H1 (cell line): ENCODE measurements at regions not wholly inside any gene's neighbourhood (a gene's known extent, or its start where the extent isn't known, plus 50 kb on each side); places are given as distances from the start of the nearest gene placed in this dataset.
A peak's percentile ranks its signal among the peaks of the same experiment; 100 is the strongest.

Experiments
- CTCF ChIA-PET: fragments of 300-600 bp; sonication (Branson Sonifier 250); formaldehyde crosslinking; loops from one replicate; lab custom pipeline; 2021; ENCODE audit not compliant: partially characterized antibody; lab: Charles Lee
- POLR2A ChIA-PET: fragments of 300-600 bp; sonication (Branson Sonifier 250); formaldehyde crosslinking; loops from one replicate; lab custom pipeline; 2021; ENCODE audit warnings: inconsistent platforms; ENCODE audit not compliant: partially characterized antibody; lab: Charles Lee
- DNase-seq, 2 experiments: peaks; one replicate each; pipeline versions ENCODE4 v3.0.0 to v3.0.0-alpha.2; 2010 to 2022; ENCODE audit warnings: low spot score in 2 of 2, low read depth in 1 of 2, mixed read lengths in 1 of 2
- FAIRE-seq: peaks from 2 replicates; lab custom pipeline; 2011; peaks lifted over from hg19 to GRCh38; lab: Jason Lieb, UNC
- H2AFZ ChIP-seq: 2 replicates; pipeline ENCODE4 v1.8.1; 2012; ENCODE audit warnings: low read length, inconsistent platforms
- H2AK5ac ChIP-seq: 2 replicates; pipeline ENCODE4 v1.6.1; 2013; ENCODE audit warnings: low read depth, low read length
- H2BK120ac ChIP-seq: replicated peaks from 2 replicates; pipeline ENCODE3; 2013; ENCODE audit warnings: low read depth, low read length, inconsistent platforms
- H2BK12ac ChIP-seq: 2 replicates; pipeline ENCODE4 v1.6.1; 2013; ENCODE audit warnings: low read depth, low read length
- H2BK15ac ChIP-seq: 2 replicates; pipeline ENCODE4 v1.6.1; 2013; ENCODE audit warnings: low read length
- H2BK20ac ChIP-seq: 2 replicates; pipeline ENCODE4 v1.6.1; 2013; ENCODE audit warnings: low read length
- H2BK5ac ChIP-seq: 2 replicates; pipeline ENCODE4 v1.6.1; 2013; ENCODE audit warnings: low read depth, low read length
- H3K14ac ChIP-seq: 2 replicates; pipeline ENCODE4 v1.6.1; 2013; ENCODE audit warnings: inconsistent platforms; ENCODE audit not compliant: insufficient read length
- H3K18ac ChIP-seq: 2 replicates; pipeline ENCODE4 v1.6.1; 2013; ENCODE audit warnings: low read length; ENCODE audit errors: extremely low read depth
- H3K23ac ChIP-seq: 2 replicates; pipeline ENCODE4 v1.6.1; 2013; ENCODE audit warnings: inconsistent platforms; ENCODE audit not compliant: insufficient read length
- H3K23me2 ChIP-seq: 2 replicates; pipeline ENCODE4 v1.6.1; 2013; ENCODE audit warnings: low read depth, low read length
- H3K27ac ChIP-seq: 2 replicates; pipeline ENCODE4 v1.6.1; 2011; ENCODE audit warnings: low read depth, low read length, inconsistent platforms
- H3K27me3 ChIP-seq, 4 experiments: replicated peaks in 1 of 4; 1 replicate in 1 of 4; 2 replicates in 3 of 4; pipeline versions ENCODE4 v1.6.1 to v1.8.1; 2011 to 2013; ENCODE audit warnings: low read length in 3 of 4, mild to moderate bottlenecking in 3 of 4, inconsistent platforms in 2 of 4, mixed read lengths in 2 of 4, moderate library complexity in 1 of 4; ENCODE audit not compliant: control insufficient read depth in 3 of 4, insufficient read depth in 3 of 4; ENCODE audit errors: extremely low read depth in 1 of 4
- H3K36me3 ChIP-seq, 4 experiments: 2 replicates each; pipeline versions ENCODE4 v1.6.1 to v1.8.1; 2011 to 2013; ENCODE audit warnings: mild to moderate bottlenecking in 4 of 4, low read length in 3 of 4, moderate library complexity in 2 of 4, control low read depth in 1 of 4, inconsistent platforms in 1 of 4; ENCODE audit not compliant: insufficient read depth in 4 of 4, control insufficient read depth in 2 of 4
- H3K4ac ChIP-seq: replicated peaks from 2 replicates; pipeline ENCODE3; 2013; ENCODE audit warnings: low read length, low read depth, mixed read lengths, inconsistent platforms; ENCODE audit not compliant: insufficient read length
- H3K4me1 ChIP-seq, 4 experiments: replicated peaks in 1 of 4; 1 replicate in 1 of 4; 2 replicates in 3 of 4; pipeline versions ENCODE4 v1.6.1 to v1.8.1; 2011 to 2013; ENCODE audit warnings: low read length in 3 of 4, inconsistent platforms in 2 of 4, mixed read lengths in 1 of 4; ENCODE audit not compliant: insufficient read depth in 4 of 4, control insufficient read depth in 3 of 4
- H3K4me2 ChIP-seq, 2 experiments: 2 replicates each; pipeline versions ENCODE4 v1.6.1 to v1.8.1; 2011 to 2013; ENCODE audit warnings: low read depth in 2 of 2, low read length in 2 of 2, control low read depth in 1 of 2, inconsistent platforms in 1 of 2, mild to moderate bottlenecking in 1 of 2; ENCODE audit not compliant: insufficient read depth in 1 of 2
- H3K4me3 ChIP-seq, 4 experiments: fragments of 200-600, 300-600 bp in 1 of 4; sonication (generic), shearing (Covaris generic), sonication (Bioruptor Twin) in 1 of 4; 2 replicates each; pipeline versions ENCODE4 v1.5.1 to v1.8.1; 2011 to 2016; ENCODE audit warnings: low read length in 4 of 4, low read depth in 3 of 4, control low read depth in 2 of 4, inconsistent platforms in 2 of 4, mild to moderate bottlenecking in 2 of 4, mixed read lengths in 1 of 4, moderate library complexity in 1 of 4; ENCODE audit not compliant: insufficient read depth in 2 of 4; ENCODE audit errors: extremely low read depth in 1 of 4
- H3K56ac ChIP-seq: replicated peaks from 2 replicates; pipeline ENCODE3; 2013; ENCODE audit warnings: low read depth, mild to moderate bottlenecking, mixed read lengths, low read length, inconsistent platforms; ENCODE audit not compliant: insufficient read length
- H3K79me1 ChIP-seq: 2 replicates; pipeline ENCODE4 v1.6.1; 2013; ENCODE audit warnings: low read depth, low read length, control low read depth
- H3K79me2 ChIP-seq, 2 experiments: 2 replicates each; pipeline versions ENCODE4 v1.6.1 to v1.8.1; 2012 to 2013; ENCODE audit warnings: low read length in 2 of 2, mild to moderate bottlenecking in 2 of 2, inconsistent platforms in 1 of 2; ENCODE audit not compliant: insufficient read depth in 2 of 2, control insufficient read depth in 1 of 2
- H3K9ac ChIP-seq, 4 experiments: replicated peaks in 1 of 4; 1 replicate in 1 of 4; 2 replicates in 3 of 4; pipeline versions ENCODE4 v1.6.1 to v1.8.1; 2011 to 2013; ENCODE audit warnings: low read depth in 3 of 4, low read length in 3 of 4, control low read depth in 2 of 4, mild to moderate bottlenecking in 2 of 4, moderate library complexity in 2 of 4, inconsistent platforms in 1 of 4; ENCODE audit errors: extremely low read depth in 1 of 4
- H3K9me3 ChIP-seq, 2 experiments: 2 replicates each; pipeline versions ENCODE4 v1.6.1 to v1.8.1; 2012 to 2013; ENCODE audit warnings: mild to moderate bottlenecking in 2 of 2, moderate library complexity in 2 of 2, control low read depth in 1 of 2, inconsistent platforms in 1 of 2, low read depth in 1 of 2, low read length in 1 of 2, mixed read lengths in 1 of 2; ENCODE audit not compliant: insufficient read depth in 2 of 2
- H4K20me1 ChIP-seq, 2 experiments: replicated peaks in 1 of 2; 2 replicates each; pipeline versions ENCODE3 to v1.8.1; 2011 to 2013; ENCODE audit warnings: inconsistent platforms in 2 of 2, low read length in 2 of 2, mild to moderate bottlenecking in 1 of 2; ENCODE audit not compliant: insufficient read depth in 2 of 2, control insufficient read depth in 1 of 2
- H4K5ac ChIP-seq: 2 replicates; pipeline ENCODE4 v1.6.1; 2013; ENCODE audit warnings: low read length, low read depth, mixed read lengths, inconsistent platforms; ENCODE audit not compliant: insufficient read length
- H4K8ac ChIP-seq: 2 replicates; pipeline ENCODE4 v1.8.0; 2013; ENCODE audit warnings: mild to moderate bottlenecking, moderate library complexity, low read length, inconsistent platforms; ENCODE audit not compliant: insufficient read depth; ENCODE audit errors: extremely low read depth
- H4K91ac ChIP-seq: replicated peaks from 2 replicates; pipeline ENCODE3; 2013; ENCODE audit warnings: low read length, mixed read lengths, inconsistent platforms; ENCODE audit not compliant: insufficient read length
- CHD7 ChIP-seq: fragments of 300-600 bp; sonication (generic); IDR thresholded peaks from 2 replicates; pipeline ENCODE4 v1.7.1; 2012; ENCODE audit warnings: low read length, moderate library complexity, mild to moderate bottlenecking, inconsistent platforms; ENCODE audit not compliant: insufficient replicate concordance
- WGBS, 2 experiments: shearing (Covaris generic) in 1 of 2; methylation state at CpG; one replicate each; pipeline versions ENCODE4 v1.1.6 to v1.1.7; 2013 to 2015; ENCODE audit warnings: low lambda C conversion rate in 2 of 2, mixed read lengths in 2 of 2, inconsistent platforms in 1 of 2, low coverage in 1 of 2, missing lambda C conversion rate in 1 of 2; ENCODE audit not compliant: insufficient replicate concordance in 2 of 2, insufficient coverage in 1 of 2, insufficient read length in 1 of 2; ENCODE audit errors: extremely low coverage in 1 of 2, missing lambda C conversion rate in 1 of 2; 5-methylcytosine and 5-hydroxymethylcytosine counted together

GRCh38 chr12:28936221-28936620, 212.9 kb upstream of the FAR2 start:
- POLR2A ChIA-PET, result no interaction called here
- H4K5ac ChIP-seq, result no peak overlapping the region
- WGBS, 2 experiments, result 82% methylated on average over 1 of the region's 1 CpG; no CpG with 5 or more reads in 1 of the 2 experiments
- H2AK5ac ChIP-seq, result no peak overlapping the region
- H3K23ac ChIP-seq, result no peak overlapping the region
- H3K79me2 ChIP-seq, result no peaks in the 10 kb centered on the region
- H3K36me3 ChIP-seq, result no peaks in the 10 kb centered on the region
- H3K27ac ChIP-seq, result no peak overlapping the region
- CTCF ChIA-PET, result no interaction called here
- no peak overlapping the region for H3K9ac ChIP-seq
- no peak overlapping the region for H4K91ac ChIP-seq
- no peak overlapping the region for H3K4me3 ChIP-seq
- no peak overlapping the region for H3K56ac ChIP-seq
- H3K4me1 ChIP-seq, result no peaks in the 10 kb centered on the region
- no peak overlapping the region for H2BK12ac ChIP-seq
- no peak overlapping the region for H4K8ac ChIP-seq
- DNase-seq (no peak), FAIRE-seq (no peak)
- H4K20me1 ChIP-seq, result no peaks in the 10 kb centered on the region
- no peak overlapping the region for H3K4ac ChIP-seq
- H3K4me2 ChIP-seq, result no peak overlapping the region
- H3K14ac ChIP-seq, result no peak overlapping the region
- H3K9me3 ChIP-seq, result no peaks in the 10 kb centered on the region
- H3K27me3 ChIP-seq, result no peaks in the 10 kb centered on the region
- no peak overlapping the region for H2BK20ac ChIP-seq
- H2BK5ac ChIP-seq, result no peak overlapping the region
- H2BK15ac ChIP-seq, result no peak overlapping the region
- H2AFZ ChIP-seq, result peak overlapping the region; percentile 82; the same call in 1 of the 2 replicates
- no peak overlapping the region for H2BK120ac ChIP-seq
- no peaks in the 10 kb centered on the region for H3K23me2 ChIP-seq
- no peaks in the 10 kb centered on the region for H3K79me1 ChIP-seq
- no peak overlapping the region for H3K18ac ChIP-seq
- TF ChIP-seq CHD7, result no peak
